SH-SY5Y (cell line): ENCODE measurements at regions not wholly inside any gene's neighbourhood (a gene's known extent, or its start where the extent isn't known, plus 50 kb on each side); places are given as distances from the start of the nearest gene placed in this dataset.

Experiments
- GATA2 ChIP-seq: IDR thresholded peaks from 2 replicates; pipeline ENCODE4 v1.6.1; 2011; ENCODE audit warnings: mild to moderate bottlenecking, low read depth, low read length
- GATA3 ChIP-seq: IDR thresholded peaks from 2 replicates; pipeline ENCODE4 v1.6.1; 2011; ENCODE audit warnings: low read depth, mild to moderate bottlenecking, low read length, moderate library complexity

DNA sequence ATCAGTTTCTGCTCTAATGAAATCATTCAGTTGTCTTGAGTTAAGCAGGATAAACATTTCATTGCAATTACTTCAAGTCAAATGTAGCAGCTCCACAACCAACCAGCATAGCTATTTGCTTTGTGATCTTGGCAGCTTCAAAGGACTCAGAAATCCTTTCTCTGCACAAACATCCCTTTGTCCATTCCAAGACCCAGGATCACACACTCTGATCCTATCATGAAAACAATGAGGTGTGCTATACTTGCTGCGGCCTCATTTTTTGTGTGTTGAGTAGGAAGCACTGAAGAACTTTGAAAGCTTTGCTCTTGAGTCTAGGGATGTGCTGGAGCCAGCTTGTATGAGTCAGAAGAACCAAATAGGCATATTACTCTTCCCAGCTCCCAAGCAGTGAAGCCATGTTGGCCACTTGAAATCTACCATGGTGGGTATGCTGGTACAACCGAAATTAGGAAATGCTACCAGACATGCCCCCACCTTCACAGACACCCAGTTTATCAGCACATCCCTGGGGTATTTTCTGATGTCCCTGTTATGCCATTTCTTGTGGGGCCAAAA, 199.4 kb upstream of the PRSS58 start:
- TF ChIP-seq GATA2 (no peak), GATA3 (no peak)
